WTC11 (cell line): ENCODE measurements at regions not wholly inside any gene's neighbourhood (a gene's known extent, or its start where the extent isn't known, plus 50 kb on each side); places are given as distances from the start of the nearest gene placed in this dataset.

Experiments used
- ATAC-seq: fragments of 200-7000 bp; cut with Tn5 transposase; 2 replicates; pipeline ENCODE4 v1.10.0; 2021; ENCODE audit warnings: mild to moderate bottlenecking, moderate library complexity
- CTCF ChIA-PET: fragments of 300-600 bp; sonication (Branson Sonifier 250); formaldehyde crosslinking; loops from one replicate; lab custom pipeline; 2021; ENCODE audit warnings: antibody characterized with exemption; lab: Charles Lee
- POLR2A ChIA-PET: fragments of 350-600 bp; sonication (Branson Sonifier 250); formaldehyde crosslinking; loops from one replicate; lab custom pipeline; 2021; ENCODE audit warnings: antibody characterized with exemption; lab: Charles Lee
- DNase-seq: peaks from one replicate; pipeline ENCODE4 v3.0.0; 2021; ENCODE audit warnings: low spot score
- H3K27ac Mint-ChIP-seq: 2 replicates; pipeline ENCODE4 v1.8.0; 2021; ENCODE audit warnings: mixed read lengths
- H3K27me3 Mint-ChIP-seq: 2 replicates; pipeline ENCODE4 v1.8.0; 2021; ENCODE audit warnings: low read depth, mild to moderate bottlenecking, moderate library complexity, mixed read lengths
- H3K36me3 Mint-ChIP-seq: 2 replicates; pipeline ENCODE4 v1.8.0; 2021; ENCODE audit warnings: mixed read lengths
- H3K4me1 Mint-ChIP-seq: 2 replicates; pipeline ENCODE4 v1.8.0; 2022; ENCODE audit warnings: mixed read lengths
- H3K4me3 Mint-ChIP-seq: 2 replicates; pipeline ENCODE4 v1.8.0; 2021; ENCODE audit warnings: mild to moderate bottlenecking, moderate library complexity, mixed read lengths
- H3K9me3 Mint-ChIP-seq: 2 replicates; pipeline ENCODE4 v1.8.0; 2021; ENCODE audit warnings: mixed read lengths
- E2F4 ChIP-seq: sonication (generic); formaldehyde crosslinking; IDR thresholded peaks from 2 replicates; pipeline ENCODE4 v1.8.1; 2022; ENCODE audit warnings: low read depth, mild to moderate bottlenecking, moderate library complexity, missing genetic modification reagents, borderline replicate concordance
- ELF4 ChIP-seq: sonication (generic); formaldehyde crosslinking; IDR thresholded peaks from 2 replicates; pipeline ENCODE4 v1.8.1; 2022; ENCODE audit warnings: low read depth, mild to moderate bottlenecking, moderate library complexity, missing genetic modification reagents
- EMX1 ChIP-seq: fragments of 250-450 bp; sonication (Bioruptor Pico); IDR thresholded peaks from 2 replicates; pipeline ENCODE4 v1.8.0; 2021; ENCODE audit warnings: mild to moderate bottlenecking
- FOXK1 ChIP-seq: sonication (generic); formaldehyde crosslinking; IDR thresholded peaks from 2 replicates; pipeline ENCODE4 v1.8.0; 2022; ENCODE audit warnings: mild to moderate bottlenecking, moderate library complexity, missing genetic modification reagents
- HMGXB4 ChIP-seq: sonication (generic); formaldehyde crosslinking; IDR thresholded peaks from 2 replicates; pipeline ENCODE4 v1.8.1; 2023; ENCODE audit warnings: mild to moderate bottlenecking, moderate library complexity, missing genetic modification reagents
- IRF1 ChIP-seq: sonication (generic); formaldehyde crosslinking; IDR thresholded peaks from 2 replicates; pipeline ENCODE4 v1.8.0; 2023; ENCODE audit warnings: missing genetic modification reagents
- JUN ChIP-seq: sonication (generic); formaldehyde crosslinking; IDR thresholded peaks from 2 replicates; pipeline ENCODE4 v1.8.0; 2023; ENCODE audit warnings: mild to moderate bottlenecking, missing genetic modification reagents
- NR3C1 ChIP-seq: sonication (generic); formaldehyde crosslinking; conservative IDR thresholded peaks from 2 replicates; pipeline ENCODE4 v1.8.1; 2023; ENCODE audit warnings: low read depth, mild to moderate bottlenecking, missing genetic modification reagents
- RELA ChIP-seq: sonication (generic); formaldehyde crosslinking; IDR thresholded peaks from 2 replicates; pipeline ENCODE4 v1.8.1; 2022; ENCODE audit warnings: missing genetic modification reagents, mild to moderate bottlenecking, borderline replicate concordance
- SP1 ChIP-seq: sonication (generic); formaldehyde crosslinking; conservative IDR thresholded peaks from 2 replicates; pipeline ENCODE4 v1.8.1; 2022; ENCODE audit warnings: missing genetic modification reagents
- ZNF138 ChIP-seq: sonication (generic); formaldehyde crosslinking; conservative IDR thresholded peaks from 2 replicates; pipeline ENCODE4 v1.8.1; 2022; ENCODE audit warnings: mild to moderate bottlenecking, moderate library complexity, missing genetic modification reagents
- ZNF263 ChIP-seq: sonication (generic); formaldehyde crosslinking; IDR thresholded peaks from 2 replicates; pipeline ENCODE4 v1.8.1; 2022; ENCODE audit warnings: low read depth, mild to moderate bottlenecking, moderate library complexity, missing genetic modification reagents
- ZNF281 ChIP-seq: sonication (generic); formaldehyde crosslinking; IDR thresholded peaks from 2 replicates; pipeline ENCODE4 v1.8.0; 2023; ENCODE audit warnings: mild to moderate bottlenecking, missing genetic modification reagents
- ZNF317 ChIP-seq: sonication (generic); formaldehyde crosslinking; IDR thresholded peaks from 2 replicates; pipeline ENCODE4 v1.8.1; 2023; ENCODE audit warnings: low read depth, mild to moderate bottlenecking, moderate library complexity, missing genetic modification reagents, borderline replicate concordance
- ZNF423 ChIP-seq: fragments of 250-450 bp; sonication (Bioruptor Pico); IDR thresholded peaks from 2 replicates; pipeline ENCODE4 v2.1.2; 2022; ENCODE audit warnings: mild to moderate bottlenecking, moderate library complexity
- ZNF512 ChIP-seq: sonication (generic); formaldehyde crosslinking; IDR thresholded peaks from 2 replicates; pipeline ENCODE4 v1.8.1; 2022; ENCODE audit warnings: missing genetic modification reagents, borderline replicate concordance

GRCh38 chr1:221331273-221332183 is 410.4 kb downstream of the DUSP10 start (continued):
- TF ChIP-seq ZNF423 (CRISPR knock-in tag) (no peak), IRF1 (CRISPR knock-in tag) (no peak), E2F4 (CRISPR knock-in tag) (no peak), EMX1 (CRISPR knock-in tag) (no peak), NR3C1 (CRISPR knock-in tag) (no peak), ZNF512 (CRISPR knock-in tag) (no peak), ZNF263 (CRISPR knock-in tag) (no peak)

GRCh38 chr1:221334062-221334461 is 407.8 kb downstream of the DUSP10 start:
- no peak overlapping the region for H3K4me3 Mint-ChIP-seq
- CTCF ChIA-PET, result no interaction called here
- TF ChIP-seq ZNF138 (CRISPR knock-in tag) (no peak), HMGXB4 (CRISPR knock-in tag) (no peak), SP1 (CRISPR knock-in tag) (no peak), FOXK1 (CRISPR knock-in tag) (no peak)
- TF ChIP-seq, all 79 proteins: peak for 0
- H3K27ac Mint-ChIP-seq, result no peak overlapping the region
- no peaks in the 10 kb centered on the region for H3K27me3 Mint-ChIP-seq
- peaks cover 20% of the 10 kb centered on the region for H3K9me3 Mint-ChIP-seq
- H3K36me3 Mint-ChIP-seq, result peaks cover 13% of the 10 kb centered on the region
- no peak for ATAC-seq
- 0 out of 2 replicates have a peak, but pooled peaks cover 3% of the 10 kb centered on the region for H3K4me1 Mint-ChIP-seq
- POLR2A ChIA-PET, result no interaction called here
- DNase-seq, result no peak

- Mint-ChIP-seq H3K36me3 (peaks cover 13% of the 10 kb centered on the region), H3K9me3 (peaks cover 20% of the 10 kb centered on the region), H3K27ac (no peak overlapping the region), H3K4me1 (0 out of 2 replicates have a peak, but pooled peaks cover 3% of the 10 kb centered on the region), H3K27me3 (no peaks in the 10 kb centered on the region), H3K4me3 (no peak overlapping the region)
- ATAC-seq (no peak), DNase-seq (no peak)
- POLR2A ChIA-PET, result interaction anchor here (0.7 kb wide), 1 partner anchor 62 kb away, joined by 3 read pairs; no protein-coding TSS in a partner anchor
- TF ChIP-seq ELF4 (no peak), JUN (no peak), ZNF281 (CRISPR knock-in tag) (no peak), RELA (CRISPR knock-in tag) (no peak), ZNF317 (CRISPR knock-in tag) (no peak)
- CTCF ChIA-PET, result interaction anchor here (0.6 kb wide), 1 partner anchor 531 kb away, joined by 3 read pairs; no protein-coding TSS in a partner anchor
Measured at GRCh38 chr1:221335161-221336101, 406.5 kb downstream of the DUSP10 start.
